ENCODE measurements at regions not wholly inside any gene's neighbourhood (a gene's known extent, or its start where the extent isn't known, plus 50 kb on each side); places are given as distances from the start of the nearest gene placed in this dataset.

- TF ChIP-seq, protein P1, sequence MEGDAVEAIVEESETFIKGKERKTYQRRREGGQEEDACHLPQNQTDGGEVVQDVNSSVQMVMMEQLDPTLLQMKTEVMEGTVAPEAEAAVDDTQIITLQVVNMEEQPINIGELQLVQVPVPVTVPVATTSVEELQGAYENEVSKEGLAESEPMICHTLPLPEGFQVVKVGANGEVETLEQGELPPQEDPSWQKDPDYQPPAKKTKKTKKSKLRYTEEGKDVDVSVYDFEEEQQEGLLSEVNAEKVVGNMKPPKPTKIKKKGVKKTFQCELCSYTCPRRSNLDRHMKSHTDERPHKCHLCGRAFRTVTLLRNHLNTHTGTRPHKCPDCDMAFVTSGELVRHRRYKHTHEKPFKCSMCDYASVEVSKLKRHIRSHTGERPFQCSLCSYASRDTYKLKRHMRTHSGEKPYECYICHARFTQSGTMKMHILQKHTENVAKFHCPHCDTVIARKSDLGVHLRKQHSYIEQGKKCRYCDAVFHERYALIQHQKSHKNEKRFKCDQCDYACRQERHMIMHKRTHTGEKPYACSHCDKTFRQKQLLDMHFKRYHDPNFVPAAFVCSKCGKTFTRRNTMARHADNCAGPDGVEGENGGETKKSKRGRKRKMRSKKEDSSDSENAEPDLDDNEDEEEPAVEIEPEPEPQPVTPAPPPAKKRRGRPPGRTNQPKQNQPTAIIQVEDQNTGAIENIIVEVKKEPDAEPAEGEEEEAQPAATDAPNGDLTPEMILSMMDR (IDR thresholded peaks at IDR 0.05): no peak
- TF ChIP-seq POLR2A (IDR thresholded peaks at IDR 0.05): no peak
These were observed 207.8 kb downstream of the CYP26B1 start for GRCh38 chr2:71939588-71940535.
